AG09309 (cell line): ENCODE measurements at regions not wholly inside any gene's neighbourhood (a gene's known extent, or its start where the extent isn't known, plus 50 kb on each side); places are given as distances from the start of the nearest gene placed in this dataset.

Experiments used
- DNase-seq: peaks from one replicate; pipeline ENCODE4 v3.0.0-alpha.2; 2010; ENCODE audit warnings: low read depth
- H3K4me3 ChIP-seq: 2 replicates; pipeline ENCODE4 v1.5.1; 2011; ENCODE audit warnings: mild to moderate bottlenecking, low read depth, low read length, moderate library complexity; ENCODE audit not compliant: control insufficient read depth
- TF ChIP-seq, protein P1 (sequence below): IDR thresholded peaks from 2 replicates; pipeline ENCODE4 v1.5.1; 2011; ENCODE audit warnings: mild to moderate bottlenecking, low read depth, low read length, inconsistent platforms; ENCODE audit not compliant: insufficient read depth, control insufficient read depth; ENCODE audit errors: missing control alignments

DNA sequence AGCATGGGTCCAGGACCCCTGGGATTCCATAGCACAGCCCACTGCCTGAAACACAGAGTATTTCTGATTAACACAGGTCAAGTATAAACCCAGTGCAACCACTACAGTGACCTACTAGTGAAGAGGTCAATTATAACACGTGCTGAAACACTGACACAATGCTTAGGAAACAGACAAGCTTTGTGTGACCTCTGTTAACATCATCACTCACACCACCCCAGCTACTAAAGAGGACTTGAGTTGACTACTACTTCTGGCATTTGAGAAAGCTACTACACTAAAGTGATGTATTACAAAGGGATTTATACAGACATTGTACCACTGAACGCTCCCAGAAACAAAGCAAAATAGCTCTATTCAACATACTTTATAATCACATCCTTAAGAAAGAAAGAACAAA is 1935.9 kb upstream of the PCDH20 start:
- H3K4me3 ChIP-seq: no peak overlapping the region
- TF ChIP-seq, protein P1, sequence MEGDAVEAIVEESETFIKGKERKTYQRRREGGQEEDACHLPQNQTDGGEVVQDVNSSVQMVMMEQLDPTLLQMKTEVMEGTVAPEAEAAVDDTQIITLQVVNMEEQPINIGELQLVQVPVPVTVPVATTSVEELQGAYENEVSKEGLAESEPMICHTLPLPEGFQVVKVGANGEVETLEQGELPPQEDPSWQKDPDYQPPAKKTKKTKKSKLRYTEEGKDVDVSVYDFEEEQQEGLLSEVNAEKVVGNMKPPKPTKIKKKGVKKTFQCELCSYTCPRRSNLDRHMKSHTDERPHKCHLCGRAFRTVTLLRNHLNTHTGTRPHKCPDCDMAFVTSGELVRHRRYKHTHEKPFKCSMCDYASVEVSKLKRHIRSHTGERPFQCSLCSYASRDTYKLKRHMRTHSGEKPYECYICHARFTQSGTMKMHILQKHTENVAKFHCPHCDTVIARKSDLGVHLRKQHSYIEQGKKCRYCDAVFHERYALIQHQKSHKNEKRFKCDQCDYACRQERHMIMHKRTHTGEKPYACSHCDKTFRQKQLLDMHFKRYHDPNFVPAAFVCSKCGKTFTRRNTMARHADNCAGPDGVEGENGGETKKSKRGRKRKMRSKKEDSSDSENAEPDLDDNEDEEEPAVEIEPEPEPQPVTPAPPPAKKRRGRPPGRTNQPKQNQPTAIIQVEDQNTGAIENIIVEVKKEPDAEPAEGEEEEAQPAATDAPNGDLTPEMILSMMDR: no peak

DNA sequence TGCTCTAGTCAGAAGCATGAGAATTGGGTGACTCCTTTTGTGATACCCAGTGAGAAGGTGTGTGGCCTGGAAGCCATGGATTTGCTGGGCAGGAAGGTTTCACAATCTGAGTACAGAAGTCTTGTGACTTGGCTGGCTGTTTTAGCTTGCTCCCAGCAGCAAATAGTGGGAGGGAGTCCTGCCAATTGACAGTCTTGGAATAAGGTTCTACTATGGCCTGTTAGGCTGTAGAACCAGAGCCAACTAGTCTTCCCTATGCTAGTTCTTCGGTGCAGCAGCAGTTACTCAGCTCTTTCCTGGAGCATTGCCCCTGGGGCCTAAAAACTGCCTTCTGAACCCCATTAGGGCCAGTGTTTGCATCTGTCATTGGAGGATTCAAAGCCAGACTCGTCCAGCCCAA is 1935.4 kb upstream of the PCDH20 start:
- H3K4me3 ChIP-seq: no peak overlapping the region
- TF ChIP-seq, protein P1: no peak
- DNase-seq: no peak

More for the DNA sequence above, 1935.9 kb upstream of the PCDH20 start:
- no peak for DNase-seq

DNA sequence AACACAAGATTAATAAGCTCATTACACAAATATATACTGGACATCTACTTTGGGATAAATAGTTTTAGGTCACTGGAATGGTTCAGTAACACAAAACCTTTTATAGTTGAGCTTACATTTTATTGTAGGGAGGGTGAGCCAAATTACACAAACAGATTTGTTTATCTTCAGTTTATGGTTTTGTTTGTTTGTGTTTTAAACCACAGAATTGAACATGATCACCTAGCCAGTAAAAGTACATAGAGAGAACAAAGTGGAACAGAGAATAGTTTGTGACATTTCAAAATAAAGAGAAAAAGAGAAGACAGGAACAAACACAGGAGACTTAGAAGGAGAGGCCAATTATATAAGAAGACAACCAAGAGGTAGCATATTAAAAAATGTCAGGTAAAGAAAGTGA is 1930.2 kb upstream of the PCDH20 start:
- TF ChIP-seq, protein P1: no peak
- DNase-seq: no peak
- H3K4me3 ChIP-seq: no peak overlapping the region

DNA sequence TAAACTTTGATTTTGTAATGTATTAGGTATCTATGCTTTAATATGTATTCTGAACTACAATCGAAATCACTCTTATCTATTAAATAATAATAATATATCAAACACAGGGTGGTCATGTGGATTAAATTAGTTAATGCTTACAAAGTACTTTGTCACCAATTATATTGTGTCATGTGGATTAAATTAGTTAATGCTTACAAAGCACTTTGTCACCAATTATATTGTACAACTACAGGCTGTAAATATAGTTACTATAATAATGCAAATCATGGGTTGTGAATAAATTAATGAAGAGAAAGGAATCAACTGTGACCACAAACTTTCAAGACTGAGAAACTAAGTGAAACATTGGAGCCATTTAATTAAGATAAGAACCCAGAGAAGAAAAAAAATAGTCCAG is 1929.1 kb upstream of the PCDH20 start:
- no peak for DNase-seq
- TF ChIP-seq, protein P1: no peak
- no peak overlapping the region for H3K4me3 ChIP-seq

DNA sequence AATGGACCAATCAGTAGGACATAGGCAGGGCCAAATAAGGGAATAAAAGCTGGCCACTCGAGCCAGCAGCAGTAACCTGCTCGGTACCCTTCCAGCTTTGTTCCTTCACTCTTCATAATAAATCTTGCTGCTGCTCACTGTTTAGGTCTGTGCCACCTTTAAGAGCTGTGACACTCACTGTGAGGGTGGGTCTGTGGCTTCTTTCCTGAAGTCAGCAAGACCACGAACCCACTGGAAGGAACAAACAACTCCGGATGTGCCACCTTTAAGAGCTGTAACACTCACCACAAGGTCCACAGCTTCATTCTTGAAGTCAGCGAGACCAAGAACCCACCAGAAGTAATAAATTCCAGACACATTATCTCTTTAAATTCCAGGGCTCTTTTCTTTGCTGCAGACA is 1922.3 kb upstream of the PCDH20 start:
- H3K4me3 ChIP-seq: no peak overlapping the region
- no peak for DNase-seq
- TF ChIP-seq, protein P1: no peak

DNA sequence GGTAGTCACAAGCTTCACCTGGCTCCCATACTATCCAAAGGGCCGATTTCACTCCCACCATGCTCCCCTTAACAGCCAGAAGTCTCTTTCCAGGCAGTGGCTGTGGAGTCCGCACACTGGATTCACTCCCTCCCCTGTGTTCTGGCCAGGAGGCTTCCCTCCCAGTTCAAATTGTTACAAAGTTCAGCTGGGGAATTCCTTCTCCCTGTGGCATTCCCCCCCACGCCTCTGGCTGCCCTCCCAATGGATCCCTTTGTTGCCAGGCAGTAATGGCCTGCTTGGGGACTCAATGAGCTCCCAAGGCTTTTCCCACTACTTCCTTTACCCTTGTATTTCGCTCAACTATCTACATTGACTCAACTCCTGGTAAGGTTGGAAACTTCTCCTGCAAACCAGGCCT is 1921.4 kb upstream of the PCDH20 start:
- TF ChIP-seq, protein P1: no peak
- DNase-seq: no peak
- no peak overlapping the region for H3K4me3 ChIP-seq

DNA sequence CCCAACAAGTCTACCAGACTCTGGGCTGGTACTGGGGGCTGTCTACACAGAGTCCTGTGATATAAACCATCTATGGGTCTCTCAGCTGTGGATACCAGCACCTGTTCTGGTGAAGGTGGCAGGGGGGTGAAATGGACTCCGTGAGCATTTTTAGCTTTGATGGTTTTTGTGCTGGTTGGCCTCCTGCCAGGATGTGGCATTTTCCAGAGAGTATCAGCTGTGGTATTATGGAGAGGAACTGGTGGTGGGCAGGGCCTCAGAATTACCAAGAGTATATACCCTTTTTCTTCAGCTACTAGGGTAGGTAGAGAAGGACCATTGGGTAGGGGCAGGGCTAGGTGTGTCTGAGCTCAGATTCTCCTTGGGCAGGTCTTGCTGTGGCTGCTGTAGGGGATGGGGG is 1920.9 kb upstream of the PCDH20 start:
- no peak for DNase-seq
- TF ChIP-seq, protein P1: no peak
- H3K4me3 ChIP-seq: no peak overlapping the region
